Left ventricle myocardium inferior (tissue), 1 donor: ENCODE measurements at regions not wholly inside any gene's neighbourhood (a gene's known extent, or its start where the extent isn't known, plus 50 kb on each side); places are given as distances from the start of the nearest gene placed in this dataset.

Source experiments
- DNase-seq: peaks from one replicate; pipeline ENCODE4 v3.0.0-alpha.2; 2020
- H3K27ac ChIP-seq: fragments of 200-600 bp; replicated peaks from 2 replicates; pipeline ENCODE4 v1.8.0; 2021
- H3K27me3 ChIP-seq: fragments of 200-600 bp; 2 replicates; pipeline ENCODE4 v1.8.0; 2021; ENCODE audit warnings: low read depth
- H3K36me3 ChIP-seq: fragments of 200-600 bp; 2 replicates; pipeline ENCODE4 v1.8.0; 2021
- H3K4me1 ChIP-seq: fragments of 200-600 bp; 2 replicates; pipeline ENCODE4 v1.8.0; 2021
- H3K4me3 ChIP-seq: fragments of 200-600 bp; 2 replicates; pipeline ENCODE4 v1.8.0; 2021; ENCODE audit warnings: mild to moderate bottlenecking, moderate library complexity
- H3K9me3 ChIP-seq: fragments of 200-600 bp; replicated peaks from 2 replicates; pipeline ENCODE4 v1.8.0; 2021
- intact Hi-C: fragments of 100-400 bp; cut with micrococcal nuclease; formaldehyde crosslinking; loops from one replicate; pipeline ENCODE4 v1.11.0; 2022
- TF ChIP-seq, protein P1 (sequence below): fragments of 200-600 bp; IDR thresholded peaks from 2 replicates; pipeline ENCODE4 v1.8.0; 2021; ENCODE audit warnings: antibody characterized with exemption, mild to moderate bottlenecking, borderline replicate concordance
- donor health status: DM: no; HTN: yes; CAD: no; lungs with severe emphysema.

DNA sequence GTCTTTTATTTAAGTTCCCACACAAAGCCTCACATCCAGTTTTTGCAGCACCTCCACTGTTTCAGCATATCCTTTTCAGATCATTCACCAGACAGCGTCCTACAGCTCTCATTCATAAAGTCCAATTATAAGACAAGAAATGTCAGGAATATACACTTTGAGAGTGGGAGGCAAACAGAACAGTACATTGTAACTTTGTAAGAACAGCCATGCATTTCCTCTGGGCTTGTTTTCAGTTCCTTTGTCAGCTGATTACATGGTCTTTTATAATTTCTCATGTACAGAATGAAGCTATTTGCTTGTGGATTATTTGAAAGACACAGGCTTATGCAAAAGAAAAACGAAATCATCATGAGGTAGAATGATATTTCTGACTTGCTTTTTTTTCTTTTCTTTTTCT lies 85.7 kb downstream of the SOX2 start:
- Histone ChIP-seq H3K27me3 (peaks cover 5% of the 10 kb centered on the region), H3K9me3 (no peaks in the 10 kb centered on the region), H3K4me3 (no peak overlapping the region), H3K4me1 (no peaks in the 10 kb centered on the region), H3K27ac (no peak overlapping the region), H3K36me3 (no peaks in the 10 kb centered on the region)
- TF ChIP-seq, protein P1, sequence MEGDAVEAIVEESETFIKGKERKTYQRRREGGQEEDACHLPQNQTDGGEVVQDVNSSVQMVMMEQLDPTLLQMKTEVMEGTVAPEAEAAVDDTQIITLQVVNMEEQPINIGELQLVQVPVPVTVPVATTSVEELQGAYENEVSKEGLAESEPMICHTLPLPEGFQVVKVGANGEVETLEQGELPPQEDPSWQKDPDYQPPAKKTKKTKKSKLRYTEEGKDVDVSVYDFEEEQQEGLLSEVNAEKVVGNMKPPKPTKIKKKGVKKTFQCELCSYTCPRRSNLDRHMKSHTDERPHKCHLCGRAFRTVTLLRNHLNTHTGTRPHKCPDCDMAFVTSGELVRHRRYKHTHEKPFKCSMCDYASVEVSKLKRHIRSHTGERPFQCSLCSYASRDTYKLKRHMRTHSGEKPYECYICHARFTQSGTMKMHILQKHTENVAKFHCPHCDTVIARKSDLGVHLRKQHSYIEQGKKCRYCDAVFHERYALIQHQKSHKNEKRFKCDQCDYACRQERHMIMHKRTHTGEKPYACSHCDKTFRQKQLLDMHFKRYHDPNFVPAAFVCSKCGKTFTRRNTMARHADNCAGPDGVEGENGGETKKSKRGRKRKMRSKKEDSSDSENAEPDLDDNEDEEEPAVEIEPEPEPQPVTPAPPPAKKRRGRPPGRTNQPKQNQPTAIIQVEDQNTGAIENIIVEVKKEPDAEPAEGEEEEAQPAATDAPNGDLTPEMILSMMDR: no peak
- DNase-seq: no peak
- intact Hi-C loops: no loop called here

DNA sequence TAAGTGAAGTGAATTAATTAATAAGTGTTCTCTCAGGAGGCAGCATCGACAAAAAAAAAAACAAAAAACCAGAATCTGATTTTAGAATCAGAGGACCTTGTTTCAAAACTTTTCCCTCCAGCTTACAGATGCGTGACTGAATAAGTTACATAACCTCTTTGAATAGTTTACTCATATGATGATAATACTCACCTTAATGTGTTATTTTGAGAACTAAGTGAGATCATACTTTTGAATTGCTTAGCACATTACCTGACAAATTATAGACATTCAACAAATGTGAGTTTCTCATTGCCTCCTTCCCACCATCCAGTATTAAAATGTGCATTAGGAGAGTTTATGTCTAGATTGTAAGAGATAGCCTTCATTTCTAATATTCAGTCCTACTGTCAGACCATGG lies 94.0 kb downstream of the SOX2 start:
- Histone ChIP-seq H3K27me3 (no peaks in the 10 kb centered on the region), H3K27ac (no peak overlapping the region), H3K4me3 (no peak overlapping the region), H3K9me3 (no peaks in the 10 kb centered on the region), H3K36me3 (no peaks in the 10 kb centered on the region), H3K4me1 (no peaks in the 10 kb centered on the region)
- DNase-seq: no peak
- TF ChIP-seq, protein P1: no peak
- intact Hi-C loops: no loop called here

DNA sequence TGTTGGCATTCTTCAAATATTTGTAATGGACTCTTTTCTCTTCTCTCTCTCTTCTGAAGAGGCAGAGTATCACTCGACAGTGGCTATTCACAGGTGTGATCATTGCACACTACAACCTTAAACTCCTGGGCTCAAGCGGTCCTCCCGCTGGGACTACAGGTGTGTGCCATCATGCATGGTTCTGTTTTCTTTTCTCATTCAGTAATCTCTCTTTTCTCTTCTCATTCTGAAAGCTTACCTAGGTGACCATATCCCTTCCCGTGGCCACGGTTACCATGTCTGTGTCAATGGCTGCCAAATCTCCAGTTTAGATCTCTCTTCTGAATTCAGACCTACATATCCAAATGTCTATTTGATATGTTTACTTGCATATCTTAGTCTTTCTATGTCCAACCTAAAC lies 96.3 kb downstream of the SOX2 start:
- Histone ChIP-seq H3K4me3 (no peak overlapping the region), H3K4me1 (no peaks in the 10 kb centered on the region), H3K36me3 (no peaks in the 10 kb centered on the region), H3K27ac (no peak overlapping the region), H3K27me3 (no peaks in the 10 kb centered on the region), H3K9me3 (no peaks in the 10 kb centered on the region)
- intact Hi-C loops: no loop called here
- TF ChIP-seq, protein P1: no peak
- DNase-seq: no peak

DNA sequence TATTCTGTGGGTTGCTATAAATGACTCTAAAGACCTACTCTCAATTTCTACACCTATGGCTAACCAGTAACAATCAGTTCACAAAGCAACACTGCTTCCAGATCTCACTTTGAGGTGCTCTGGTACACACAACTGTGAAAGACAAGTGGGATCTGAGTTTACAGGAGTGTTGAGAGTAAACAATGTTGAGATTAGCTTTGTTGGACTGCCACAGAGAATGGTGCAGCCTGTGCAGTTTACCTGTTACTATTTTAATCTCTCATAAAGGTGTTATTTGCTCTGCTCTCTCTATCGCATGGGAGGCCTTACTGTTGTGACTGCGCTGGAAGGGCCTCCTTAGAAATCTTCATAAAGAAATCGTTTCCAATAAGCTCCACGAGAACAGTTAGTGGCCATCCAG lies 112.0 kb downstream of the SOX2 start:
- H3K4me3 ChIP-seq: no peak overlapping the region
- no peak for DNase-seq
- H3K27me3 ChIP-seq: peaks cover 3% of the 10 kb centered on the region
- no peaks in the 10 kb centered on the region for H3K4me1 ChIP-seq
- no peaks in the 10 kb centered on the region for H3K9me3 ChIP-seq
- no peak overlapping the region for H3K27ac ChIP-seq
- TF ChIP-seq, protein P1: no peak
- intact Hi-C loops: no loop called here
- H3K36me3 ChIP-seq: no peaks in the 10 kb centered on the region

DNA sequence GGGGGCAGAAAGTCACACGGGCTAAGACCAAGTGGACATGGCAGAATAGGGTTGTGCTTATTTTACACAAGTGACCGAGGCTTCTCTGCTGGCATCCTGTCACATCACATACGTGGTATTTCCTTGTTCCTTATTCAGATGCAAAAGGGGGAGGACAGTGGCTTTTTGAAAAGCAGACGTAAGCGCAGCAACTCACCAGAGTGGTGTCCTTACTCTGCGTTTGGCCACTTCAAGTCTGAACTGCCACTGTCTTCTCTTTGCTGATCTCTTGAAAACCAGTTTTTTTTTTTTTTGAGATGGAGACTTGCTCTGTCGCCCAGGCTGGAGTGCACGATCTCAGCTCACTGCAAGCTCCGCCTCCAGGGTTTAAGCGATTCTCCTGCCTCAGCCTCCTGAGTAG lies 113.2 kb downstream of the SOX2 start:
- H3K27ac ChIP-seq: no peak overlapping the region
- intact Hi-C loops: no loop called here

More for the DNA sequence above, 113.2 kb downstream of the SOX2 start:
- Histone ChIP-seq H3K4me1 (no peaks in the 10 kb centered on the region), H3K4me3 (no peak overlapping the region), H3K36me3 (no peaks in the 10 kb centered on the region), H3K27me3 (no peaks in the 10 kb centered on the region), H3K9me3 (no peaks in the 10 kb centered on the region)
- DNase-seq: no peak
- TF ChIP-seq, protein P1: no peak
